Kidney (tissue), 13 donors: ENCODE measurements at regions not wholly inside any gene's neighbourhood (a gene's known extent, or its start where the extent isn't known, plus 50 kb on each side); places are given as distances from the start of the nearest gene placed in this dataset.

Experiments
- DNase-seq, 5 donors: peaks; one replicate each; pipeline ENCODE4 v3.0.0-alpha.2; 2013 to 2020
- FAIRE-seq: peaks from 2 replicates; lab custom pipeline; 2012; peaks lifted over from hg19 to GRCh38; lab: Jason Lieb, UNC
- H3K27ac ChIP-seq, 2 donors: one replicate each; pipeline ENCODE4 v1.7.0; 2013; ENCODE audit warnings: low read depth in 2 of 2, low read length in 2 of 2, inconsistent platforms in 1 of 2
- H3K27me3 ChIP-seq: one replicate; pipeline ENCODE4 v1.7.1; 2013; ENCODE audit warnings: low read length, inconsistent platforms; ENCODE audit not compliant: control insufficient read depth, insufficient read depth
- H3K36me3 ChIP-seq, 3 donors: one replicate each; pipeline versions ENCODE4 v1.7.0 to v1.7.1; 2013; ENCODE audit warnings: low read length in 3 of 3, control low read depth in 1 of 3, inconsistent platforms in 1 of 3; ENCODE audit not compliant: insufficient read depth in 3 of 3, control insufficient read depth in 2 of 3
- H3K4me1 ChIP-seq, 3 donors: one replicate each; pipeline versions ENCODE4 v1.7.0 to v1.7.1; 2013; ENCODE audit warnings: low read length in 3 of 3, inconsistent platforms in 1 of 3, low read depth in 1 of 3; ENCODE audit not compliant: control insufficient read depth in 2 of 3, insufficient read depth in 2 of 3
- H3K4me3 ChIP-seq, 3 donors: one replicate each; pipeline versions ENCODE4 v1.7.0 to v1.8.1; 2013; ENCODE audit warnings: low read length in 3 of 3, control low read depth in 1 of 3, inconsistent platforms in 1 of 3
- H3K9ac ChIP-seq, 3 donors: one replicate each; pipeline versions ENCODE4 v1.7.0 to v1.7.1; 2013; ENCODE audit warnings: low read length in 3 of 3, control low read depth in 1 of 3, inconsistent platforms in 1 of 3
- H3K9me3 ChIP-seq, 3 donors: one replicate each; pipeline versions ENCODE4 v1.7.0 to v1.7.1; 2013; ENCODE audit warnings: low read length in 3 of 3, control low read depth in 1 of 3, inconsistent platforms in 1 of 3; ENCODE audit not compliant: control insufficient read depth in 2 of 3, insufficient read depth in 1 of 3
- CTCF ChIP-seq: IDR thresholded peaks from 3 replicates; pipeline ENCODE4 v1.5.1; 2012; ENCODE audit warnings: mild to moderate bottlenecking, moderate library complexity, borderline replicate concordance; ENCODE audit not compliant: insufficient read depth; ENCODE audit errors: extremely low read depth
- intact Hi-C: fragments of 100-400 bp; cut with DNase I; formaldehyde crosslinking; loops from one replicate; pipeline ENCODE4 v1.11.1; 2022
- donor health status: control.
- donor health status: control.
- donor health status: control.
- donor health status: control.
- donor health status: control.
- donor health status: DM: yes; HTN: yes; CAD: no.
- donor health status: Normal renal cell carcinoma (clear cell type).

- H3K9me3 ChIP-seq = no peaks in the 10 kb centered on the region
- H3K27ac ChIP-seq = no peak overlapping the region
- no peak overlapping the region for H3K4me3 ChIP-seq
- H3K36me3 ChIP-seq = no peaks in the 10 kb centered on the region
- DNase-seq (peak in 3 of 5 donors; percentile 17 to 24 (median 17)), FAIRE-seq (no peak)
- no peak overlapping the region for H3K9ac ChIP-seq
- no peak for TF ChIP-seq CTCF
- H3K27me3 ChIP-seq = no peaks in the 10 kb centered on the region
- no peaks in the 10 kb centered on the region for H3K4me1 ChIP-seq
- intact Hi-C loops = no loop called here
Observed at GRCh38 chr6:153208706-153209105, 77.6 kb upstream of the RGS17 start.

GRCh38 chr6:153207617-153208016, 76.5 kb upstream of the RGS17 start:
- no peak for TF ChIP-seq CTCF

GRCh38 chr6:153207006-153207405, 75.9 kb upstream of the RGS17 start:
- TF ChIP-seq CTCF = no peak
- H3K36me3 ChIP-seq = no peaks in the 10 kb centered on the region
- intact Hi-C loops = no loop called here
- no peaks in the 10 kb centered on the region for H3K4me1 ChIP-seq
- no peaks in the 10 kb centered on the region for H3K27me3 ChIP-seq
- no peak overlapping the region for H3K9ac ChIP-seq
- DNase-seq (peak in 3 of 5 donors; percentile 50 to 86 (median 80)), FAIRE-seq (no peak)
- no peaks in the 10 kb centered on the region for H3K9me3 ChIP-seq
- no peak overlapping the region for H3K27ac ChIP-seq
- H3K4me3 ChIP-seq = no peak overlapping the region

More at GRCh38 chr6:153207617-153208016, 76.5 kb upstream of the RGS17 start:
- no peak for FAIRE-seq
- DNase-seq = no peak
- Histone ChIP-seq H3K9me3 (no peaks in the 10 kb centered on the region), H3K27me3 (no peaks in the 10 kb centered on the region), H3K36me3 (no peaks in the 10 kb centered on the region), H3K4me3 (no peak overlapping the region), H3K27ac (no peak overlapping the region), H3K9ac (no peak overlapping the region), H3K4me1 (no peaks in the 10 kb centered on the region)
- intact Hi-C loops = no loop called here
